MM.1S (cell line): ENCODE measurements at regions not wholly inside any gene's neighbourhood (a gene's known extent, or its start where the extent isn't known, plus 50 kb on each side); places are given as distances from the start of the nearest gene placed in this dataset.

Experiments used
- EZH2 ChIP-seq: fragments of 300-600 bp; sonication (generic); optimal IDR thresholded peaks from 2 replicates; pipeline ENCODE3; 2017; ENCODE audit warnings: low read depth, mild to moderate bottlenecking, antibody characterized with exemption, low read length, mixed read lengths
- EZH2phosphoT487 ChIP-seq: fragments of 300-600 bp; sonication (generic); IDR thresholded peaks from 2 replicates; pipeline ENCODE4 v1.6.1; 2018; ENCODE audit warnings: antibody characterized with exemption, low read length

DNA sequence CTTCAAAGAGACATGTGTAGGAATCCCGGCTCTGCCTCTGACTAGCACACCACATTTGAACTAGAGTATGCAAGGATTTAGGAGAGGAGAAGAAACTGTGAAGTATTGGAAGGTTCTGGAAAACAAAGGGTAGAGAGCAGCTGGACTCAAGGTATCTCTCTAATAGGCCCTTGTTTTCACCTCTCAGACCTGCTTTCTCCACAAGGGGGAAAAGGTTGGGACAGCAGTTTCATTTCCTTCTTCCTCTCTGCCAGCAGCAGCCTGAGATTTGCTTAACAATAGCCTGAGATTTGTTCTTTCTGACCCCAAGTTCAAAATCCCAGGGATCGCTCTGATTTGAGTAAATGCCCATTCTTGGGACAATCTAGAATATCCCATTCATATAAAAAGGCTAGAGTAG is 430.6 kb upstream of the MCTP2 start:
- TF ChIP-seq EZH2 (no peak), EZH2phosphoT487 (no peak)
